ENCODE measurements at regions not wholly inside any gene's neighbourhood (a gene's known extent, or its start where the extent isn't known, plus 50 kb on each side); places are given as distances from the start of the nearest gene placed in this dataset.

DNA sequence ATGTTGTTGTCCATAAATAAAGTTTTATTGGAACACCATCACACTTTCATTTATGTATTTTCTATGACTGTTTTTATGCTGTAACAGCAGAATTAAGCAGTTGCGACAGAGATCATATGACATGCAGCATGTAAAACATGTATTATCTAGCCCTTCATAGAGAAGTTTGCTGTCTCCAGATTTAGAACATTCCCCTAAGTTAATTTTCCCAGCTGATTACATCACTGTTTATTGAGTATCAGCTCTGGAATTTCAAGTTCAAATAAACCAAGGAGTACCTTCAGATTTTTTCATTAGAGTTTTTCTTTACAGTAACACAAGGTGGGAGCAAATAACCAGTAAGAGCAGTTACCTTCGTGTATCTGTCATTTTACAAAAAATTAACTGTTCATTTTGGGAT lies 792.8 kb downstream of the USP25 start:
- TF ChIP-seq, protein P1, sequence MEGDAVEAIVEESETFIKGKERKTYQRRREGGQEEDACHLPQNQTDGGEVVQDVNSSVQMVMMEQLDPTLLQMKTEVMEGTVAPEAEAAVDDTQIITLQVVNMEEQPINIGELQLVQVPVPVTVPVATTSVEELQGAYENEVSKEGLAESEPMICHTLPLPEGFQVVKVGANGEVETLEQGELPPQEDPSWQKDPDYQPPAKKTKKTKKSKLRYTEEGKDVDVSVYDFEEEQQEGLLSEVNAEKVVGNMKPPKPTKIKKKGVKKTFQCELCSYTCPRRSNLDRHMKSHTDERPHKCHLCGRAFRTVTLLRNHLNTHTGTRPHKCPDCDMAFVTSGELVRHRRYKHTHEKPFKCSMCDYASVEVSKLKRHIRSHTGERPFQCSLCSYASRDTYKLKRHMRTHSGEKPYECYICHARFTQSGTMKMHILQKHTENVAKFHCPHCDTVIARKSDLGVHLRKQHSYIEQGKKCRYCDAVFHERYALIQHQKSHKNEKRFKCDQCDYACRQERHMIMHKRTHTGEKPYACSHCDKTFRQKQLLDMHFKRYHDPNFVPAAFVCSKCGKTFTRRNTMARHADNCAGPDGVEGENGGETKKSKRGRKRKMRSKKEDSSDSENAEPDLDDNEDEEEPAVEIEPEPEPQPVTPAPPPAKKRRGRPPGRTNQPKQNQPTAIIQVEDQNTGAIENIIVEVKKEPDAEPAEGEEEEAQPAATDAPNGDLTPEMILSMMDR (IDR thresholded peaks at IDR 0.05; ENCODE audit: borderline replicate concordance, insufficient read depth, low read depth, low read length) = no peak
- H3K4me3 ChIP-seq (ENCODE audit: low read depth, low read length) = no peak overlapping the region

GRCh38 chr21:16530656-16531055 lies 800.9 kb downstream of the USP25 start:
- TF ChIP-seq, protein P1 (IDR thresholded peaks at IDR 0.05; ENCODE audit: borderline replicate concordance, insufficient read depth, low read depth, low read length) = no peak
- no peak overlapping the region for H3K4me3 ChIP-seq (ENCODE audit: low read depth, low read length)

- no peak overlapping the region for H3K4me3 ChIP-seq (ENCODE audit: low read depth, low read length)
- TF ChIP-seq, protein P1 (IDR thresholded peaks at IDR 0.05; ENCODE audit: borderline replicate concordance, insufficient read depth, low read depth, low read length) = no peak
Measured at GRCh38 chr21:16532840-16533239, 803.1 kb downstream of the USP25 start.

GRCh38 chr21:16533692-16534407 lies 804.1 kb downstream of the USP25 start:
- no peak overlapping the region for H3K4me3 ChIP-seq (ENCODE audit: low read depth, low read length)
- TF ChIP-seq, protein P1 (IDR thresholded peaks at IDR 0.05; ENCODE audit: borderline replicate concordance, insufficient read depth, low read depth, low read length) = no peak

DNA sequence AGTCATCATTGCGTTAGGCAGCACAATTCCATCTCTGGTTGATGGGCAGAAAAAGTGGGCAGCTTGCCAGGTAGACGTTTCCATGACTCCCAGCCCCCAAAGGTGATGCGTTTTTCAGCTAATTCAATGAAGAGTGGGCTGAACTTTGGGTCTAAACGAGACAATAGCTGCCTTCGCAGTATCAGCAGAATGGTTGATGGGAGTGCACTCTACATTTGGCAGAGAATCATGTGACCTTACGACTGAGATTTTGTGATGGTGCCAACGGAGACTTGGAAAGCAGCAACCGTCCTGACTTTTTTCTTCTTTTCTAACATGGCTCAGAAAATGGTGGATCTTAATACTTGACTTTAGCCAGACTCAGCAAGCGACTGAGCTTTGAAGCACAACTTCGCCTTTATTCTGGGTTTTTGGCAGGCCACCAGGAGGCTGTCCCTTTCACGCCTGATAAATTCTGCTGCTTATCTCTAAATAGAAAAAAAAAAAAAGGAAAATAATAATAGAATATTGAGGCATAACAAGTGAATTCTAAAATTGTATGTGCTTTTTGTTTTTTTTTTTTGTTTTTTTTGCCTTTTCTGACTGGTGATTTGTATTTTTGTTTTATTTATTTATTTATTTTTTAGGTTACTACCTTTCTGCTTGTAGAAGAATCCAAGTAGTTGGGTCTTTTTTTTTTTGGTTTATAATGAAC lies 804.8 kb downstream of the USP25 start:
- TF ChIP-seq, protein P1 (IDR thresholded peaks at IDR 0.05; ENCODE audit: borderline replicate concordance, insufficient read depth, low read depth, low read length) = no peak
- H3K4me3 ChIP-seq (ENCODE audit: low read depth, low read length) = no peak overlapping the region

GRCh38 chr21:16535102-16535422 lies 805.3 kb downstream of the USP25 start:
- TF ChIP-seq, protein P1 (IDR thresholded peaks at IDR 0.05; ENCODE audit: borderline replicate concordance, insufficient read depth, low read depth, low read length) = no peak
- H3K4me3 ChIP-seq (ENCODE audit: low read depth, low read length) = no peak overlapping the region

- TF ChIP-seq, protein P1 (IDR thresholded peaks at IDR 0.05; ENCODE audit: borderline replicate concordance, insufficient read depth, low read depth, low read length) = no peak
- no peak overlapping the region for H3K4me3 ChIP-seq (ENCODE audit: low read depth, low read length)
Measured at GRCh38 chr21:16535626-16536025, 805.8 kb downstream of the USP25 start.
